Embryonic facial prominence (tissue), 1 donor: ENCODE measurements at regions not wholly inside any gene's neighbourhood (a gene's known extent, or its start where the extent isn't known, plus 50 kb on each side); places are given as distances from the start of the nearest gene placed in this dataset.

Experiments used
- DNase-seq: peaks from one replicate; pipeline ENCODE4 v3.0.0-alpha.2; 2016; ENCODE audit errors: extremely low spot score

- no peak for DNase-seq
Observed at GRCh38 chr5:51449026-51449425, 65.8 kb downstream of the ISL1 start.

- DNase-seq, result no peak
Observed at GRCh38 chr5:51452562-51452961, 69.3 kb downstream of the ISL1 start.

GRCh38 chr5:51465165-51465564 lies 81.9 kb downstream of the ISL1 start:
- DNase-seq, result peak; percentile 16

- DNase-seq, result no peak
Observed at GRCh38 chr5:51466214-51466613, 83.0 kb downstream of the ISL1 start.

- DNase-seq, result no peak
Observed at GRCh38 chr5:51468196-51468595, 84.9 kb downstream of the ISL1 start.

GRCh38 chr5:51471630-51472029 lies 88.4 kb downstream of the ISL1 start:
- DNase-seq, result no peak

GRCh38 chr5:51472472-51472871 lies 89.2 kb downstream of the ISL1 start:
- no peak for DNase-seq

- no peak for DNase-seq
Observed at GRCh38 chr5:51475628-51476027, 92.4 kb downstream of the ISL1 start.

- DNase-seq, result no peak
Observed at GRCh38 chr5:51476431-51476830, 93.2 kb downstream of the ISL1 start.

GRCh38 chr5:51479840-51480239 lies 96.6 kb downstream of the ISL1 start:
- no peak for DNase-seq

- DNase-seq, result no peak
Observed at GRCh38 chr5:51484326-51484725, 101.1 kb downstream of the ISL1 start.

GRCh38 chr5:51486158-51486557 lies 102.9 kb downstream of the ISL1 start:
- DNase-seq, result no peak

- no peak for DNase-seq
Observed at GRCh38 chr5:51487952-51488351, 104.7 kb downstream of the ISL1 start.

GRCh38 chr5:51488803-51489642 lies 105.8 kb downstream of the ISL1 start:
- no peak for DNase-seq

GRCh38 chr5:51494821-51495220 lies 111.6 kb downstream of the ISL1 start:
- DNase-seq, result no peak

- no peak for DNase-seq
Observed at GRCh38 chr5:51495672-51496071, 112.4 kb downstream of the ISL1 start.

GRCh38 chr5:51517838-51518237 lies 134.6 kb downstream of the ISL1 start:
- DNase-seq, result no peak

GRCh38 chr5:51518607-51519006 lies 135.4 kb downstream of the ISL1 start:
- no peak for DNase-seq

- no peak for DNase-seq
Observed at GRCh38 chr5:51521583-51521982, 138.3 kb downstream of the ISL1 start.

- DNase-seq, result no peak
Observed at GRCh38 chr5:51539232-51539631, 156.0 kb downstream of the ISL1 start.

GRCh38 chr5:51544031-51544785 lies 161.0 kb downstream of the ISL1 start:
- DNase-seq, result no peak

- no peak for DNase-seq
Observed at GRCh38 chr5:51556833-51557232, 173.6 kb downstream of the ISL1 start.

- DNase-seq, result no peak
Observed at GRCh38 chr5:51558682-51559081, 175.4 kb downstream of the ISL1 start.
